H1 (cell line): ENCODE measurements at regions not wholly inside any gene's neighbourhood (a gene's known extent, or its start where the extent isn't known, plus 50 kb on each side); places are given as distances from the start of the nearest gene placed in this dataset.

ENCODE experiments used
- ASH2L ChIP-seq: fragments of 200-600, 300-600 bp; sonication (generic); IDR thresholded peaks from one replicate; pipeline ENCODE4 v1.7.1; 2017; ENCODE audit warnings: low read length
- CHD7 ChIP-seq: fragments of 300-600 bp; sonication (generic); IDR thresholded peaks from 2 replicates; pipeline ENCODE4 v1.7.1; 2012; ENCODE audit warnings: low read length, moderate library complexity, mild to moderate bottlenecking, inconsistent platforms; ENCODE audit not compliant: insufficient replicate concordance
- CREB1 ChIP-seq: IDR thresholded peaks from 2 replicates; pipeline ENCODE4 v1.6.1; 2012; ENCODE audit warnings: inconsistent platforms
- HDAC6 ChIP-seq: IDR thresholded peaks from one replicate; pipeline ENCODE4 v1.7.1; 2012; ENCODE audit warnings: low read depth, mild to moderate bottlenecking, inconsistent platforms, low read length, moderate library complexity
- KDM5A ChIP-seq: fragments of 200-600 bp; IDR thresholded peaks from 2 replicates; pipeline ENCODE4 v1.7.1; 2012; ENCODE audit warnings: mild to moderate bottlenecking, low read length, inconsistent platforms, mixed read lengths
- SP2 ChIP-seq: IDR thresholded peaks from 2 replicates; pipeline ENCODE4 v1.6.1; 2012; ENCODE audit warnings: mild to moderate bottlenecking, low read length, inconsistent platforms
- SRF ChIP-seq: IDR thresholded peaks from 2 replicates; pipeline ENCODE4 v1.6.1; 2011; ENCODE audit warnings: mild to moderate bottlenecking, low read depth, low read length, moderate library complexity
- TAF7 ChIP-seq: optimal IDR thresholded peaks from 2 replicates; pipeline ENCODE3; 2011; ENCODE audit warnings: low read depth, mild to moderate bottlenecking, inconsistent platforms, low read length, moderate library complexity, borderline replicate concordance
- ZNF274 ChIP-seq: IDR thresholded peaks from 2 replicates; pipeline ENCODE4 v1.7.0; 2012; ENCODE audit warnings: low read length, borderline replicate concordance; ENCODE audit errors: extremely low read depth

- TF ChIP-seq ZNF274 = no peak
- TF ChIP-seq TAF7 = no peak
- TF ChIP-seq HDAC6 = no peak
- no peak for TF ChIP-seq KDM5A
- no peak for TF ChIP-seq CREB1
- TF ChIP-seq CHD7 = no peak
- no peak for TF ChIP-seq SP2
- no peak for TF ChIP-seq ASH2L
- no peak for TF ChIP-seq SRF
Observed at GRCh38 chr14:101132051-101132571, 228.6 kb upstream of the RTL1 start (continued).
